IMR-90 (cell line): ENCODE measurements at regions not wholly inside any gene's neighbourhood (a gene's known extent, or its start where the extent isn't known, plus 50 kb on each side); places are given as distances from the start of the nearest gene placed in this dataset.
"Not testable (repeated sequence)": the region's sequence is repeated elsewhere in the genome, so short reads cannot be mapped to it uniquely, and the experiment has no call there.

Experiments
- ATAC-seq: fragments of 200-7000 bp; cut with Tn5 transposase; 2 replicates; pipeline ENCODE4 v1.9.1; 2020; ENCODE audit warnings: low read depth, mild to moderate bottlenecking, moderate library complexity
- BruUV-seq: library from RNA; stranded (reverse); fragments of 400-500 nt; replicated peaks from 2 replicates; lab custom pipeline; 2021; lab: Mats Ljungman, UMichigan
- CTCF ChIA-PET: fragments of 300-600 bp; formaldehyde crosslinking; extraction: SDS; loops from one replicate; lab custom pipeline; 2021; ENCODE audit warnings: antibody characterized with exemption; lab: Yijun Ruan, JAX
- POLR2A ChIA-PET: fragments of 300-600 bp; sonication (Branson Sonifier 250); formaldehyde crosslinking; loops from one replicate; lab custom pipeline; 2022; ENCODE audit warnings: antibody characterized with exemption; ENCODE audit not compliant: unreplicated experiment; lab: Charles Lee
- DNase-seq: peaks from one replicate; pipeline ENCODE4 v3.0.0; 2013
- H2AFZ ChIP-seq: replicated peaks from 2 replicates; pipeline ENCODE3; 2013; ENCODE audit warnings: low read length, mild to moderate bottlenecking; ENCODE audit not compliant: poor library complexity
- H2AK5ac ChIP-seq: 2 replicates; pipeline ENCODE4 v1.6.1; 2013; ENCODE audit warnings: low read depth, low read length, inconsistent platforms
- H2AK9ac ChIP-seq: replicated peaks from 2 replicates; pipeline ENCODE3; 2013; ENCODE audit warnings: mild to moderate bottlenecking, low read depth, low read length, moderate library complexity; ENCODE audit not compliant: poor library complexity
- H2BK120ac ChIP-seq: 2 replicates; pipeline ENCODE4 v1.6.1; 2013; ENCODE audit warnings: low read depth, low read length, inconsistent platforms
- H2BK15ac ChIP-seq: 3 replicates; pipeline ENCODE4 v1.6.1; 2013; ENCODE audit warnings: low read depth, low read length, inconsistent platforms
- H2BK20ac ChIP-seq: 2 replicates; pipeline ENCODE4 v1.6.1; 2013; ENCODE audit warnings: low read depth, mild to moderate bottlenecking, inconsistent platforms, low read length, moderate library complexity
- H2BK5ac ChIP-seq: 2 replicates; pipeline ENCODE4 v1.6.1; 2013; ENCODE audit warnings: mild to moderate bottlenecking, low read depth, low read length, inconsistent platforms; ENCODE audit not compliant: poor library complexity, severe bottlenecking
- H3K14ac ChIP-seq: replicated peaks from 2 replicates; pipeline ENCODE4 v1.6.1; 2013; ENCODE audit warnings: low read depth, low read length, inconsistent platforms
- H3K18ac ChIP-seq: 2 replicates; pipeline ENCODE4 v1.6.1; 2013; ENCODE audit warnings: low read depth, low read length, control low read depth
- H3K23ac ChIP-seq: 2 replicates; pipeline ENCODE4 v1.6.1; 2013; ENCODE audit warnings: low read depth, low read length, inconsistent platforms
- H3K27ac ChIP-seq: 2 replicates; pipeline ENCODE4 v1.5.1; 2013; ENCODE audit warnings: mild to moderate bottlenecking, control low read depth, low read length; ENCODE audit not compliant: insufficient read depth
- H3K27me3 ChIP-seq: 2 replicates; pipeline ENCODE4 v1.6.1; 2013; ENCODE audit warnings: low read length; ENCODE audit not compliant: control insufficient read depth, insufficient read depth
- H3K36me3 ChIP-seq: 2 replicates; pipeline ENCODE4 v1.6.1; 2013; ENCODE audit warnings: low read length, mixed read lengths; ENCODE audit not compliant: control insufficient read depth, insufficient read depth
- H3K4ac ChIP-seq: 2 replicates; pipeline ENCODE4 v1.6.1; 2013; ENCODE audit warnings: low read depth, low read length, inconsistent platforms
- H3K4me1 ChIP-seq: 2 replicates; pipeline ENCODE4 v1.6.1; 2013; ENCODE audit warnings: low read length, mixed read lengths; ENCODE audit not compliant: control insufficient read depth, insufficient read depth
- H3K4me2 ChIP-seq: 2 replicates; pipeline ENCODE4 v1.6.1; 2013; ENCODE audit warnings: low read depth, mild to moderate bottlenecking, control low read depth, low read length, moderate library complexity
- H3K4me3 ChIP-seq: 2 replicates; pipeline ENCODE4 v1.5.1; 2013; ENCODE audit warnings: low read depth, mild to moderate bottlenecking, control low read depth, low read length, moderate library complexity; ENCODE audit not compliant: insufficient read depth
- H3K56ac ChIP-seq: 2 replicates; pipeline ENCODE4 v1.6.1; 2013; ENCODE audit warnings: low read length, inconsistent platforms; ENCODE audit not compliant: insufficient read depth; ENCODE audit errors: extremely low read depth
- H3K79me1 ChIP-seq, 2 experiments: 2 replicates each; pipeline ENCODE4 v1.6.1; 2013; ENCODE audit warnings: low read length in 2 of 2, inconsistent platforms in 1 of 2, low read depth in 1 of 2
- H3K9ac ChIP-seq: 2 replicates; pipeline ENCODE4 v1.6.1; 2013; ENCODE audit warnings: low read depth, low read length, control low read depth
- H3K9me1 ChIP-seq: 2 replicates; pipeline ENCODE4 v1.6.1; 2013; ENCODE audit warnings: low read length, inconsistent platforms; ENCODE audit not compliant: insufficient read depth
- H3K9me3 ChIP-seq: 2 replicates; pipeline ENCODE4 v1.6.1; 2013; ENCODE audit warnings: low read length; ENCODE audit not compliant: control insufficient read depth, insufficient read depth
- H4K20me1 ChIP-seq: 2 replicates; pipeline ENCODE4 v1.6.1; 2013; ENCODE audit warnings: low read length, inconsistent platforms; ENCODE audit not compliant: insufficient read depth
- H4K5ac ChIP-seq: 2 replicates; pipeline ENCODE4 v1.6.1; 2013; ENCODE audit warnings: mild to moderate bottlenecking, low read depth, low read length, control low read depth
- H4K8ac ChIP-seq, 2 experiments: 2 replicates each; pipeline ENCODE4 v1.6.1; 2013; ENCODE audit warnings: low read depth in 2 of 2, low read length in 2 of 2, control low read depth in 1 of 2, inconsistent platforms in 1 of 2
- H4K91ac ChIP-seq: 2 replicates; pipeline ENCODE4 v1.6.1; 2013; ENCODE audit warnings: low read depth, low read length, inconsistent platforms; ENCODE audit not compliant: insufficient read depth
- WGBS, 2 experiments: methylation state at CpG; one replicate each; pipeline versions ENCODE4 v1.1.5 to v1.1.7; 2013; ENCODE audit warnings: missing lambda C conversion rate in 2 of 2; ENCODE audit not compliant: insufficient read length in 1 of 2; ENCODE audit errors: extremely low coverage in 2 of 2; 5-methylcytosine and 5-hydroxymethylcytosine counted together
- dilution Hi-C: fragments of 300-500 bp; cut with HindIII; formaldehyde crosslinking; loops from one replicate; pipeline ENCODE4 v1.14.3; 2018; ENCODE audit warnings: low sequenced_read_pairs; ENCODE audit not compliant: unreplicated experiment
- in situ Hi-C: fragments of 300-500 bp; cut with MboI; formaldehyde crosslinking; loops from 3 replicates; pipeline ENCODE4 v1.14.3; 2019; ENCODE audit warnings: low sequenced_read_pairs, inconsistent platforms, mixed read lengths
- intact Hi-C: fragments of 100-400 bp; cut with micrococcal nuclease; formaldehyde crosslinking; loops from 2 replicates; pipeline ENCODE4 v1.10.0; 2022
- TF ChIP-seq, protein P1 (sequence below): conservative IDR thresholded peaks from 2 replicates; pipeline ENCODE4 v1.5.1; 2012; ENCODE audit warnings: mild to moderate bottlenecking, low read depth, low read length, improper control_type of control experiment

DNA sequence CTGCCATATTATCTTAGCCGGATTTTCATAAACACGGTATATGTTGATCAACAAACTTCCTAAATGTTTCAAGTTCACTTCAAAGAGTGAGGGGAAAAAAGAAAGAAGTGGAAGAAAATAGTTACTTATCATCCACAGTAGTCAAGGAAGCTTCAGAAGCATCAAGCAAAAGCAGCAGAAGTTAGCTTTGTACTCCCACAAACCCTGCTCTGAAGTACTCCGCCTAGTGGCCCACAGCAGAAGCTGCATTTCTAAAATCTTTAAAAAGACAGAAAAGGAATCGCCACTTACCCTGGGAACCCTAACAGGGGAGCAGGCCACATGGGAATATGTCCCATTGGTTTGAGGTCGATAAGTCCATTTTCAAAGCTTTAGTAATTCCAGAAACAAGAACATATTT, 158.1 kb downstream of the FOXD4L6 start:
- H2BK5ac ChIP-seq, H2AK9ac ChIP-seq, H4K8ac ChIP-seq, H2BK15ac ChIP-seq, H4K20me1 ChIP-seq, H2BK20ac ChIP-seq, ATAC-seq, H3K4ac ChIP-seq, H3K9ac ChIP-seq, H4K91ac ChIP-seq, BruUV-seq, H3K14ac ChIP-seq, intact Hi-C loops, H3K4me3 ChIP-seq, H3K56ac ChIP-seq, H3K23ac ChIP-seq, H3K27ac ChIP-seq, H2AK5ac ChIP-seq, H3K9me3 ChIP-seq, H2AFZ ChIP-seq, H3K27me3 ChIP-seq, in situ Hi-C loops, H2BK120ac ChIP-seq, CTCF ChIA-PET, H3K36me3 ChIP-seq, DNase-seq, dilution Hi-C loops, H3K18ac ChIP-seq, H3K4me2 ChIP-seq, POLR2A ChIA-PET, H3K79me1 ChIP-seq, H3K4me1 ChIP-seq, H4K5ac ChIP-seq, H3K9me1 ChIP-seq: not testable (repeated sequence)
- no CpG with 5 or more reads among the region's 5 CpGs for WGBS, 2 experiments
- TF ChIP-seq, protein P1, sequence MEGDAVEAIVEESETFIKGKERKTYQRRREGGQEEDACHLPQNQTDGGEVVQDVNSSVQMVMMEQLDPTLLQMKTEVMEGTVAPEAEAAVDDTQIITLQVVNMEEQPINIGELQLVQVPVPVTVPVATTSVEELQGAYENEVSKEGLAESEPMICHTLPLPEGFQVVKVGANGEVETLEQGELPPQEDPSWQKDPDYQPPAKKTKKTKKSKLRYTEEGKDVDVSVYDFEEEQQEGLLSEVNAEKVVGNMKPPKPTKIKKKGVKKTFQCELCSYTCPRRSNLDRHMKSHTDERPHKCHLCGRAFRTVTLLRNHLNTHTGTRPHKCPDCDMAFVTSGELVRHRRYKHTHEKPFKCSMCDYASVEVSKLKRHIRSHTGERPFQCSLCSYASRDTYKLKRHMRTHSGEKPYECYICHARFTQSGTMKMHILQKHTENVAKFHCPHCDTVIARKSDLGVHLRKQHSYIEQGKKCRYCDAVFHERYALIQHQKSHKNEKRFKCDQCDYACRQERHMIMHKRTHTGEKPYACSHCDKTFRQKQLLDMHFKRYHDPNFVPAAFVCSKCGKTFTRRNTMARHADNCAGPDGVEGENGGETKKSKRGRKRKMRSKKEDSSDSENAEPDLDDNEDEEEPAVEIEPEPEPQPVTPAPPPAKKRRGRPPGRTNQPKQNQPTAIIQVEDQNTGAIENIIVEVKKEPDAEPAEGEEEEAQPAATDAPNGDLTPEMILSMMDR, result 0 out of 2 replicates have a peak, but pooled peaks have one; percentile 11

DNA sequence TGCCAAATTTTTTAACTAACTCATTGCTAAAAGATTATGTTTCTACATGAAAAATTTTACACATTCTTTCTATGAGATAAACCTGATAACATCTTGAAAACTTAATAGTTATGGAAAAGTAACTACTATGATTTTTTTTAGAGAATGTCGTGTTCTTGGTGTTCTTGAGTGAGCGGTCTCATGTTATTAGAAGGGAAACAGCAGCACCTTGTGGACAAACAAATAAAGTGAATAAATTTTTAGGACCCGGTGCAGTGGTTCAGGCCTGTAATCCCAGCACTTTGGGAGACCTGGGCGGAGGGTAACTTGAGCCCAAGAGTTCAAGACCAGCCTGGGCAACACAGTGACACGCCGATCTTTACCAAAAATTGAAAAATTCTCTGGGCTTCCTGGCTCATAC, 166.0 kb downstream of the FOXD4L6 start:
- H4K8ac ChIP-seq, H2AK5ac ChIP-seq, H3K9me1 ChIP-seq, DNase-seq, ATAC-seq, H2BK5ac ChIP-seq, BruUV-seq, H3K4me1 ChIP-seq, H2AFZ ChIP-seq, POLR2A ChIA-PET, H3K4me2 ChIP-seq, H3K27ac ChIP-seq, H3K4ac ChIP-seq, H3K23ac ChIP-seq, dilution Hi-C loops, H2BK20ac ChIP-seq, H3K9ac ChIP-seq, H3K56ac ChIP-seq, H2AK9ac ChIP-seq, intact Hi-C loops, H3K36me3 ChIP-seq, H3K9me3 ChIP-seq, H3K79me1 ChIP-seq, in situ Hi-C loops, H3K4me3 ChIP-seq, H2BK15ac ChIP-seq, H4K91ac ChIP-seq, H3K27me3 ChIP-seq, H3K14ac ChIP-seq, H4K5ac ChIP-seq, H3K18ac ChIP-seq, H2BK120ac ChIP-seq, CTCF ChIA-PET, H4K20me1 ChIP-seq: not testable (repeated sequence)
- WGBS, 2 experiments, result no CpG with 5 or more reads among the region's 6 CpGs
